NCI-H1092 (cell line): ENCODE measurements at regions not wholly inside any gene's neighbourhood (a gene's known extent, or its start where the extent isn't known, plus 50 kb on each side); places are given as distances from the start of the nearest gene placed in this dataset.

Source experiments
- DNase-seq: peaks from one replicate; lab custom pipeline; 2025; lab: John Stamatoyannopoulos, UW

DNA sequence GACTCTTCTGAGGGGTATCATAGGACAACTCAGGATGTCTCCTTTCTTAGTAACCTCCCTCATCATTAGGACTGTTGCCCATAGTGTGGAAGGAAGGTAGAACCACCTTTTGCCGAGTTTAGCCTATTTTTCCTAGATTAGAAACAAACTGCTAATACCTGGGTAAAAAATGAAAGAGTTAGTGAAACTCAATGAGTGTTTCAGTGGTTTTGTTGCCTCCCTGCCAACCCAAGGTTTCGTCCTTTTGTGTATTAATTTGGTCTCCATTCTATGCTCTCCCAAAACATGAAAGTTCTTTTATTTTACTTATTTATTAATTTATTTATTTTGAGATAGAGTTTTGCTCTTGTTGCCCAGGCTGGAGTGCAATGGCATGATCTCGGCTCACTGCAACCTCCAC, 174.9 kb upstream of the KCNJ16 start:
- DNase-seq: no peak

DNA sequence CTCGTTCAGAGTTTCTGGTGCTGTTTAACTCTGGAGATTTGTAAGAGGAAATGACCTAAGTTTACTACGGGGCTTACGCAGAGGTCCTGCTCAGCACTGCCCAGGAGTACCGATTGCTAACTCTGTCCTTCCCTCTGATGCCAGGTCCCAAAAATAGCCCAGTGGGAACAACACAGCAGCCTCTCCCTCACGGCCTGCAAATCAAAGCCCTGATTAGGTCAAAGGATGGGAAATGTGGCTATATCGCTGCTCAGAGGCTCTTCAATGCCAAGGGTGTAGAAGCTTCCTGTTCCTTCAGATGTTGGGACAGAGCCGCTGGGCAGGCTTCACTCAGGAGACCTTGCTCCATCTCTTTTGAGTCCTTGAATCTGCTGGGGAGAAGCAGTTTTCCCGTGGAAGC, 174.2 kb upstream of the KCNJ16 start:
- DNase-seq: no peak

DNA sequence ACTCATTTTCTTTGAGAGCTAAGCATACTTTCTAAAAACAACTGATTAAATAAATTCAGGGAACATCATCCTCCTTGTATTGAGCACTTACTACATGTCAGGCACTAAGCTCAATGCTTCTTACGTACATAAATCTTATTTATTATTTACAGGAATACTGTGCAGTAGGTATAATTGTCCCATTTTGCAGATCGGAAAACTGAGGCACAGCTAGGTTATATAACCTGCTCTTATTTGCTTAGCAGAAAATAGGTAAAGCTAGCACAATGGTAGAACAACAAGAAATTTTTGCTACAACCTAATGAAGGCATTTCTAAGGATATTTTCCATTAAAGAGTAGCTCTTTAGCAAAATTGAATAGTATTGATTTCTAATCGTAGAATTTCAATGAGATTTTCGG, 168.7 kb upstream of the KCNJ16 start:
- no peak for DNase-seq

DNA sequence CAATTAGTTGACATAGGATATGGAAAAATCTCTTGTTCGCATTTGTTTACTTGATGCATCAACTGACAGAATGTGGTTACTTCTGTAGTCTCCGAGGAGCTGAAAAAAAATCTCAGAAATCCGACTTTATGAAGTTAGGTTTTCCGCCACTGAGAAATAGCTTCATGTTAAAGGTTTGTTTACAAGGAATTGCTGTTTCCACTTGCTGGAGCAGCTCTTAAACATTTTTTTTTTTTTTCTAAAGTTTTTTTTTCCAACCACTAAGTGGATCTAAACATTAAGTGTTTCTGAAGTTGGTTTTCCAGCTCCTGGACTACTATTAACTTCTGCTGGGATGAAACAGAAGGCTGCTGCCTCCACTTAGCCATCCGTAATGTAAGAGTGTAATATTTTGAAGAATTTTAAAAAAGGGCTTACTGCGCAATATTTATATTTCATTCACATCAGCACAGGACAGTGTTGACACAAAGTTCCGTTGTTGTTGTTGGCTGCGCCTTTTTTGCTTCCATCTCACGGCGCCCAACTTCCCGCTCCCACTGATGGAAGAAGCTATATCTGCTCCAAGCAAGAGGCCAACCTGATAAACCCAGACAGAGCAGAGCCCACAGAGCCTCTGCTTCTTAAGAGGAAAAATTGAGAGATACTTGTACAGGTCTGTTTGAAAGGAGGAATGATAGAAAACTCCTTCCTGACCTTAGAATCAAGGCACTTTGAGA, 167.7 kb upstream of the KCNJ16 start:
- DNase-seq: no peak

GRCh38 chr17:69908626-69909368, 166.2 kb upstream of the KCNJ16 start:
- no peak for DNase-seq

DNA sequence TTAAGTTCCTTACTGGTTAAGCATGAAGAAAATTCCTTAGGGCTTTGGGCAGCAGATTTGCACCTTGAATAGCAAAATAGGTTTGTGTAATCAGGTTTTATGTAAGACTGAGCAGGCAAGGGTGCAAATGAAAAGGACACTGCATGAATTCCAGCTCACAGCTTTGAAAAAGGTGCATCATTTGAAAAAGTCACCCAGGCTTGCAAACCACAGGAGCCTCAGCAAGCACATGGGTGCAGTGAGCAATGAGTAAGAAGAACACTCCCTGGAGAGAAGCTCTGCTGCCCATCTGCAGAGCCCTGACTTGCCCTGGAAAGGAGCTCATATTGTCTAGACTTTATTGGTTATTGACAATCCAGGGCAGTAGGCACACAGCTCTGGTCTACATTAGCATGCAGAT, 165.6 kb upstream of the KCNJ16 start:
- no peak for DNase-seq

GRCh38 chr17:69912805-69913204, 162.2 kb upstream of the KCNJ16 start:
- DNase-seq: no peak

- DNase-seq: no peak
These were observed 161.8 kb upstream of the KCNJ16 start for GRCh38 chr17:69913216-69913615.

GRCh38 chr17:69913616-69914015, 161.4 kb upstream of the KCNJ16 start:
- no peak for DNase-seq

DNA sequence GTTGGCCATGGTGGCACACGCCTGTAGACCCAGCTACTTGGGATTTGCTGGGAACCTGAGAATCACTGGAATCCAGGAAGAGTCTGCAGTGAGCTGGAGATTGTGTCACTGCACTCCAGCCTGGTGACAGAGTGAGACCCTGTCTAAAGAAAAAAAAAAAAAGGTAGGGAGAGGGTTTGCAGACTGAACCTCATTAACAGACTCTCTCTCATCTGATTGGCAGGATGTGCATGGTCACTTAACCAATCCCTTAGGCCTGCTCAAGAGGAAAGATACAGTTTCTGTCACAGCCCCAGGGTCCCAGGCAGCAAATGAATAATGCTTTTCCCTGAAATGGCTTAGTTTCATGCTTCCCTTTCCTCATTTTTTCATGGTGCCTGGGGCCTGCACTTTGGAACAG, 160.5 kb upstream of the KCNJ16 start:
- DNase-seq: no peak

- DNase-seq: no peak
These were observed 158.3 kb upstream of the KCNJ16 start for GRCh38 chr17:69916761-69917160.

DNA sequence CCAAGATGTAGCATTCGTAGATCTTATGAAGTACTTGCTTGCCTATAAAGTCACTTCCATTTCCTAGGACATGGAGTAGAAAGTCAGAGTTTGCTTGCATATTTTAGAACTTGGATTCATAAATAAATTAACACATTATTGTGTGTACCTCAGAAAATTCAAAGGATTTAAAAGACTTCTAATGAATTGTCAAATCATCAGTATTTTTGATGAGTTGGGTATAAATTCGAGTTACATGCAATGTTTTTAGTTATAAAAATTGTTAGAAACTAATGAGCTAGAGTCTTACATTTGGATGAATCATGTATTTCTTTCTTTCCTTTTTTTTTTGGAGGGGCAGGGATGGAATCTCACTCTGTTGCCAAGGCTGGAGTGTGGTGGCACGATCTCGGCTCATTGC, 156.9 kb upstream of the KCNJ16 start:
- no peak for DNase-seq

- no peak for DNase-seq
These were observed 155.2 kb upstream of the KCNJ16 start for GRCh38 chr17:69919789-69920188.

GRCh38 chr17:69921046-69921445, 154.0 kb upstream of the KCNJ16 start:
- DNase-seq: no peak

DNA sequence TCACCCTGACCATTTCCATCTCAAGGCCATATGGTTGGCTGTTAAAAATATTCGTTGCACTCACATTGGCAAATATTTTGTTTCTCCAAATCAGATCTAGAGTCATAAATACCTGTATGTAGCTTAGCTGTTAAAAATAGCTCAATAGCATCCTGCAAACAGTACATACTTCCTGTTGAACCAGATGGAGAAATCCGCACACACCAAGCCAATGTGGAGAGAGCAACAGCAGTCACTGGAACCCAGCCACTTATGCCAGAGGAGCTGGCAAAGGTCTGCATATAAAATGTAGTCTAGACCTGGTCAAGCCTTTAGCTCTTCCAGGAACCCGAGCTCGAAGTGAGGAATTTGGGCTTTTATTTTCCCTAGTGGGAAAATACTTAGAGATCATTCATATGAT, 146.4 kb upstream of the KCNJ16 start:
- no peak for DNase-seq

- DNase-seq: no peak
These were observed 138.0 kb upstream of the KCNJ16 start for GRCh38 chr17:69936996-69937395.

DNA sequence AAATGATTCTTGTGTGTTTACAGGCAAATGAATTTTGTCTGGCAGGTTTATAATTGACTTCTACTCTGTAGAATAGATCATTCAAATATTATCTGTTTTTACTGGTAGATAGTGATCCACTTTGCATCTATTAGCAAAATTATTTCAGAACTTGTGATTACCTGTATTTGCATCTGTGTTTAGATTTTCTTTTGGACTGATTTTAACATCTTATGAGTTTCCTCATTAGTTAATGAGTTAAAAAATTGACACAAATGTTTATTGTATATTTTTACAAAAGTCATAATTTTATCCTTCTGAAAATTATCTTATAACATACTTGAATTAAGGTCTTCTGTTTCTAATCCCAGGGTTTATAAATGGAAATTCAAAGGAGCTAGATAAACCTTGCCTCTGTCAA, 132.0 kb upstream of the KCNJ16 start:
- DNase-seq: no peak

DNA sequence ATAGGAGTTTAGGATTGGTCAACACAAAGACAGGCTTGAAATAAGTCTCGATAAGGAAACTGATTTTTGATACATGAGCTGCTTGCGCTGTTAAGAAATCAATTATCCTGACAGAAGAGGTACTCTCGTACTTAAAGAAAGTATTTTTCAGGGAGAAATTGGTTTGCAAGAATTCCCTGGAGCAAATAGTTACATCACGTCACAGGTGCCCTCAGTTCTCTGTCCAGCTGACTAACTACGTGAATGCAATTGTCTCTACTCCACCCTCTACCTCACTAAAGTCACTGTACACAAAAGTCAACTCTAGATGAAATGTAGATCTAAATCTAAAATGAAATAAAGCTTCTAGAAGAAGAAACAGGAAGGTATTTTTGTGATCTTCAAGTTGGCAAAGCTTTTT, 130.6 kb upstream of the KCNJ16 start:
- no peak for DNase-seq

DNA sequence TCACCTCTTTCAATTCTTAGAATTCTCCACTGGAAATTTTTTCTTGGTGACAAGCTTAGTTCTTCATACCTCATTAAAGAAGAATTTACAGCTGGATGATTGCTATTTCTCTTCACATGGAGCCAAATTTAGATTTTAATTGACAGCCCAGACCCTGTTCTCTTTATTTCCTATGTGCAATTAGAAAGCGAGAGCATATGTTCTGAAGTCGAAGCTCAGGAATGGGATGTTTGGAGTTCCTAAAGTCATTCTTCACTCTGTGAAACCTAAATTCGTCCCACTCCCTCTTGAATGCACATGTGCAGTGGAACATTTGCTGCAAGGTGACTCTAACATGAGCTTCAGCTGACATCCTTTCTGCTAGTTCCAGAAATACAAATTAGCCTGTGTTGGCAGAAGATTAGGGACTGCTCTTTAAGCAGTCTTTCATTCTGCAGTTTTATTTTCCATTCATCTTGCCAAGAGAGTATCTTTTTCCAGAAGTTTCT, 129.3 kb upstream of the KCNJ16 start:
- DNase-seq: no peak

GRCh38 chr17:69947027-69947759, 127.8 kb upstream of the KCNJ16 start:
- no peak for DNase-seq

GRCh38 chr17:69948406-69948805, 126.6 kb upstream of the KCNJ16 start:
- DNase-seq: no peak

GRCh38 chr17:69949496-69949895, 125.5 kb upstream of the KCNJ16 start:
- DNase-seq: no peak
